HG02798 (cell line): ENCODE measurements at regions not wholly inside any gene's neighbourhood (a gene's known extent, or its start where the extent isn't known, plus 50 kb on each side); places are given as distances from the start of the nearest gene placed in this dataset.

Experiments
- ATAC-seq: cut with Tn5 transposase; IDR thresholded peaks from one replicate; pipeline ENCODE4 v1.9.1; 2021; ENCODE audit warnings: mild to moderate bottlenecking; ENCODE audit not compliant: unreplicated experiment, poor library complexity

GRCh38 chr10:83037653-83038052, 1101.7 kb upstream of the GHITM start:
- ATAC-seq, result no peak

GRCh38 chr10:83038631-83039030, 1100.7 kb upstream of the GHITM start:
- ATAC-seq, result no peak

- no peak for ATAC-seq
These were observed 1093.6 kb upstream of the GHITM start for GRCh38 chr10:83045731-83046130.

GRCh38 chr10:83050815-83051214, 1088.5 kb upstream of the GHITM start:
- no peak for ATAC-seq

GRCh38 chr10:83062871-83063270, 1076.4 kb upstream of the GHITM start:
- no peak for ATAC-seq

- no peak for ATAC-seq
These were observed 1065.8 kb upstream of the GHITM start for GRCh38 chr10:83073472-83073871.

GRCh38 chr10:83075016-83075814, 1064.1 kb upstream of the GHITM start:
- no peak for ATAC-seq

GRCh38 chr10:83075815-83076355, 1063.4 kb upstream of the GHITM start:
- ATAC-seq, result no peak

GRCh38 chr10:83076443-83076842, 1062.9 kb upstream of the GHITM start:
- no peak for ATAC-seq

- ATAC-seq, result no peak
These were observed 1061.1 kb upstream of the GHITM start for GRCh38 chr10:83078160-83078559.

- ATAC-seq, result no peak
These were observed 1060.7 kb upstream of the GHITM start for GRCh38 chr10:83078645-83079044.

GRCh38 chr10:83083831-83084230, 1055.5 kb upstream of the GHITM start:
- ATAC-seq, result no peak

GRCh38 chr10:83089335-83089734, 1050.0 kb upstream of the GHITM start:
- no peak for ATAC-seq

- no peak for ATAC-seq
These were observed 1034.7 kb upstream of the GHITM start for GRCh38 chr10:83104616-83105015.

- no peak for ATAC-seq
These were observed 1030.6 kb upstream of the GHITM start for GRCh38 chr10:83108565-83109333.

- no peak for ATAC-seq
These were observed 1020.0 kb upstream of the GHITM start for GRCh38 chr10:83119346-83119745.

- no peak for ATAC-seq
These were observed 1017.0 kb upstream of the GHITM start for GRCh38 chr10:83122336-83122735.

- ATAC-seq, result no peak
These were observed 1011.2 kb upstream of the GHITM start for GRCh38 chr10:83127942-83128575.

- ATAC-seq, result no peak
These were observed 998.5 kb upstream of the GHITM start for GRCh38 chr10:83140811-83141210.

GRCh38 chr10:83142074-83142563, 997.2 kb upstream of the GHITM start:
- ATAC-seq, result no peak

GRCh38 chr10:83144461-83144860, 994.8 kb upstream of the GHITM start:
- ATAC-seq, result no peak
